ENCODE measurements at regions not wholly inside any gene's neighbourhood (a gene's known extent, or its start where the extent isn't known, plus 50 kb on each side); places are given as distances from the start of the nearest gene placed in this dataset.

DNA sequence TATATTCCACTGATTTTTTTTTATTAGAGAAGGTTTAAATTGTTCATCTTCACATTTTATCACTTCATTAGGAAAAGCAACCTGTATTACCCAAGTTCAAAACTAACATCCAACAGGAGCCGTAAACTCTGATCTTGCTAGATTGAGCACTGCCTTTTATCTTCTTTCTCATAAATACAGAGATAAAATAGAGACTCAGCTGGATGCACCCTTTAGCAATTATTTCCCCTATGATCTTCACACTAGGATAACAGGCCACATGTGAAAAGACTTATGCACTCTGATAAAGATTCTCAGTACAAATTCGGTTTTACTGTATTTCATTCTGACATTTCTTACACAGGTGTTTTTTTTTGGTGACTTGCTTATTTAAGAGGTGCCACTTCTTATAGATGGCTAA is 2438.2 kb upstream of the PCDH20 start:
- Histone ChIP-seq H4K20me1 (ENCODE audit: insufficient read depth, low read length) (no peaks in the 10 kb centered on the region), H3K14ac (replicated peaks; ENCODE audit: low read depth, low read length) (no peak overlapping the region), H3K56ac (ENCODE audit: extremely low read depth, insufficient read depth, low read length) (no peak overlapping the region), H3K4me3 (ENCODE audit: insufficient read depth, low read depth, low read length) (no peak overlapping the region), H2BK120ac (ENCODE audit: low read depth, low read length) (no peak overlapping the region), H3K4me2 (ENCODE audit: low read depth, low read length) (no peak overlapping the region), H2AK5ac (ENCODE audit: low read depth, low read length) (no peak overlapping the region), H2BK15ac (ENCODE audit: low read depth, low read length) (no peak overlapping the region), H3K9me1 (ENCODE audit: insufficient read depth, low read length) (no peaks in the 10 kb centered on the region; the same call in 1 of the 2 replicates), H2AFZ (replicated peaks; ENCODE audit: low read length, poor library complexity) (no peak overlapping the region), H3K18ac (ENCODE audit: low read depth, low read length) (no peak overlapping the region), H3K9ac (ENCODE audit: low read depth, low read length) (no peak overlapping the region), H2BK20ac (ENCODE audit: low read depth, low read length) (no peak overlapping the region), H3K9me3 (ENCODE audit: control insufficient read depth, insufficient read depth, low read length) (no peaks in the 10 kb centered on the region), H3K23ac (ENCODE audit: low read depth, low read length) (no peak overlapping the region), H3K27ac (ENCODE audit: insufficient read depth, low read length) (no peak overlapping the region), H3K27me3 (ENCODE audit: control insufficient read depth, insufficient read depth, low read length) (no peaks in the 10 kb centered on the region), H3K36me3 (ENCODE audit: control insufficient read depth, insufficient read depth, low read length) (no peaks in the 10 kb centered on the region), H2AK9ac (replicated peaks; ENCODE audit: low read depth, low read length, poor library complexity) (no peak overlapping the region), H3K4me1 (ENCODE audit: control insufficient read depth, insufficient read depth, low read length) (no peaks in the 10 kb centered on the region), H4K91ac (ENCODE audit: insufficient read depth, low read depth, low read length) (no peak overlapping the region), H3K4ac (ENCODE audit: low read depth, low read length) (no peak overlapping the region), H2BK5ac (ENCODE audit: low read depth, low read length, poor library complexity, severe bottlenecking) (no peak overlapping the region), H3K79me1 (ENCODE audit: low read depth in 1 of 2, low read length in 2 of 2) (no peaks in the 10 kb centered on the region), H4K5ac (ENCODE audit: low read depth, low read length) (no peak overlapping the region), H4K8ac (ENCODE audit: low read depth in 2 of 2, low read length in 2 of 2) (no peak overlapping the region)
- intact Hi-C loops (cut with micrococcal nuclease): no loop called here
- dilution Hi-C loops (cut with HindIII; ENCODE audit: low sequenced_read_pairs, unreplicated experiment): no loop called here
- in situ Hi-C loops (cut with MboI; ENCODE audit: low sequenced_read_pairs): no loop called here
- ChIA-PET CTCF (no interaction called here), POLR2A (ENCODE audit: unreplicated experiment) (no interaction called here)
- no peak for DNase-seq
- no peak for TF ChIP-seq MAZ (IDR thresholded peaks at IDR 0.05; ENCODE audit: borderline replicate concordance, low read depth, low read length)
- TF ChIP-seq RAD21 (IDR thresholded peaks at IDR 0.05; ENCODE audit: low read length): no peak
- TF ChIP-seq USF2 (IDR thresholded peaks at IDR 0.05; ENCODE audit: low read depth, low read length): no peak
- no peak for TF ChIP-seq CEBPB (IDR thresholded peaks at IDR 0.05; ENCODE audit: low read depth, low read length)
- no peak for TF ChIP-seq NFE2L2 (IDR thresholded peaks at IDR 0.05; ENCODE audit: low read depth, low read length)
- no peak for TF ChIP-seq SMC3 (IDR thresholded peaks at IDR 0.05; ENCODE audit: low read depth, low read length)
- no peak for TF ChIP-seq RCOR1 (IDR thresholded peaks at IDR 0.05; ENCODE audit: insufficient replicate concordance, low read length)
- TF ChIP-seq FOS (IDR thresholded peaks at IDR 0.05; ENCODE audit: low read depth, low read length): no peak
- TF ChIP-seq CTCF (conservative IDR thresholded peaks at IDR 0.05; ENCODE audit: low read depth, low read length): no peak
- no peak for TF ChIP-seq CHD1 (IDR thresholded peaks at IDR 0.05; ENCODE audit: low read depth, low read length)
- no peak for TF ChIP-seq MAFK (IDR thresholded peaks at IDR 0.05; ENCODE audit: low read depth, low read length)
- no peak for ATAC-seq (ENCODE audit: low read depth)
- no TSS peak for BruUV-seq (replicated peaks)
- no CpG with 5 or more reads among the region's 2 CpGs for WGBS, 2 experiments (ENCODE audit: extremely low coverage in 2 of 2, insufficient read length in 1 of 2)
